ENCODE measurements at regions not wholly inside any gene's neighbourhood (a gene's known extent, or its start where the extent isn't known, plus 50 kb on each side); places are given as distances from the start of the nearest gene placed in this dataset.

DNA sequence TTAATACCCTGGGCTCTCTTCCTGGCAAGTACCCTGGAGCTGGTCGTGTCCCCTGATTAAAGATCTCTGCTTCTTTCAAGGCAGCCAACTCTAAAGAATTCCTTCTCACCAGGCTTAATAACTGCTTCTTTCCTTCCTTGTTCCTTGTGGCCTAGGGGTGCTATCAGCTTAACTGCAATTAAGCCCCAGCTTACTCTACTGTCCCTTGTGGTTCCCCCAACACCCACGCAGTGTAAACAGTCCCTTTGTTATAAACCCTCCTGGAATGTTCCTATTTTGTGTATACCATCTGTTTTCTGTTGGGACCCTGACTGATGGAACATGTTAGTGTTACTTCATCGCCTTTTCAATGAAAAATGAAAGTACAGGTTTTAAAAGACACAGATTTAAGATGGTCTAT is 126.4 kb upstream of the KIRREL3 start:
- no peak for DNase-seq
- H3K27ac Mint-ChIP-seq = no peak overlapping the region
- H3K4me1 Mint-ChIP-seq = no peaks in the 10 kb centered on the region
- H3K36me3 Mint-ChIP-seq = no peaks in the 10 kb centered on the region
- H3K27me3 Mint-ChIP-seq = peaks cover 0 to 4% (median 0%) of the 10 kb centered on the region in 3 donors
- no peak for ATAC-seq (ENCODE audit: low read depth in 2 of 2)
- peaks cover 0 to 7% (median 0%) of the 10 kb centered on the region in 7 donors for H3K9me3 Mint-ChIP-seq
- H3K4me3 Mint-ChIP-seq = no peak overlapping the region

- Mint-ChIP-seq H3K4me1 (no peaks in the 10 kb centered on the region), H3K27ac (no peak overlapping the region), H3K27me3 (no peaks in the 10 kb centered on the region), H3K9me3 (peaks cover 0 to 3% (median 0%) of the 10 kb centered on the region in 7 donors), H3K4me3 (no peak overlapping the region), H3K36me3 (no peaks in the 10 kb centered on the region)
- DNase-seq (no peak), ATAC-seq (ENCODE audit: low read depth in 2 of 2) (no peak)
Measured at GRCh38 chr11:127119356-127119755, 118.8 kb upstream of the KIRREL3 start.

DNA sequence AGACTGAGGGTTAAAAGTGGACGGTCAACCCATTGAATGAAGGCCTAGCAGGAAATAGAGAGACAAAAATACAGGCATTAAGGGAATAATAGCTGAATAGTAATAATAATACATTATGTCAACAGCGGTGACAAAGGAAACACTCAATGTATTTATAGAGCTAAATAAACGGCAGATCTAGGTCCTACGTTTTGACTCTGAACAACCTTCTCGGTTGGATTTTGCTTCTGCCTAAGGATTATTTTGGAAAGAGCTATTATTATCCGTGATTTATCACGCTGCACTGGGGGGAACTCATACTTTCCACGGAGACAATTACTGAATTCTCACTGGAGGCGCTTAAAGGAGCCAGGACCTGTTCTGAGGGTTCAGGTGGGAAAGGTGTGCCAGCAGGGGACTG is 118.2 kb upstream of the KIRREL3 start:
- H3K9me3 Mint-ChIP-seq = peaks cover 0 to 3% (median 0%) of the 10 kb centered on the region in 7 donors
- no peak overlapping the region for H3K27ac Mint-ChIP-seq
- H3K4me3 Mint-ChIP-seq = no peak overlapping the region
- H3K4me1 Mint-ChIP-seq = no peaks in the 10 kb centered on the region
- no peaks in the 10 kb centered on the region for H3K36me3 Mint-ChIP-seq
- no peak for ATAC-seq (ENCODE audit: low read depth in 2 of 2)
- no peak for DNase-seq
- H3K27me3 Mint-ChIP-seq = no peaks in the 10 kb centered on the region

- no peaks in the 10 kb centered on the region for H3K27me3 Mint-ChIP-seq
- H3K36me3 Mint-ChIP-seq = no peaks in the 10 kb centered on the region
- H3K4me3 Mint-ChIP-seq = no peak overlapping the region
- no peaks in the 10 kb centered on the region for H3K9me3 Mint-ChIP-seq
- DNase-seq = no peak
- H3K27ac Mint-ChIP-seq = no peak overlapping the region
- H3K4me1 Mint-ChIP-seq = no peaks in the 10 kb centered on the region
- ATAC-seq (ENCODE audit: low read depth in 2 of 2) = no peak
Measured at GRCh38 chr11:127117231-127117739, 116.7 kb upstream of the KIRREL3 start.

- Mint-ChIP-seq H3K27ac (no peak overlapping the region), H3K9me3 (no peaks in the 10 kb centered on the region), H3K4me3 (no peak overlapping the region), H3K27me3 (no peaks in the 10 kb centered on the region), H3K36me3 (no peaks in the 10 kb centered on the region), H3K4me1 (no peaks in the 10 kb centered on the region)
- ATAC-seq (ENCODE audit: low read depth in 2 of 2) = no peak
- no peak for DNase-seq
Measured at GRCh38 chr11:127115844-127116243, 115.3 kb upstream of the KIRREL3 start.

- H3K4me3 Mint-ChIP-seq = no peak overlapping the region
- H3K9me3 Mint-ChIP-seq = no peaks in the 10 kb centered on the region
- ATAC-seq (ENCODE audit: low read depth in 2 of 2) (no peak), DNase-seq (no peak)
- H3K27me3 Mint-ChIP-seq = no peaks in the 10 kb centered on the region
- H3K36me3 Mint-ChIP-seq = no peaks in the 10 kb centered on the region
- no peak overlapping the region for H3K27ac Mint-ChIP-seq
- H3K4me1 Mint-ChIP-seq = no peaks in the 10 kb centered on the region
Measured at GRCh38 chr11:127114035-127114434, 113.5 kb upstream of the KIRREL3 start.

DNA sequence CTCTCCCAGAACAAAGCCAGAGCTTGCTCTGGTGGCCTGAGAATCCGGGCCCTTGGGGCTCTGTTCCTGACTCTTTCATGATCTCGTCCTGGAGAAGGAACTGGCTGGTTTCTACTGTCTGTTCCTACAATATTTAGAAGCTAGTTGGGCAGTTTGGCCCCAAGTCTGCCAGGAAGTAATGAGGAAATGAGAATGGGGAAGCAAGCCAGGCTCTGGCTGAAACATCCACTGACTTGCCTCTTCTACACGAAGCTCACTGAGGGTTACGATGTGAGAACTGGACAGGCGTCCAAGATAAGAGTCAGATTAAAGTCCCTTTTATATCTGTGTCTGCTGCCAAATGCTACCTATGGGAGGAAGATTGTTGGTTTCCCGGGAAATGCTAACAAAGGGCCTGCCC is 110.0 kb upstream of the KIRREL3 start:
- Mint-ChIP-seq H3K4me1 (no peaks in the 10 kb centered on the region), H3K27me3 (no peaks in the 10 kb centered on the region), H3K9me3 (peaks cover 0 to 2% (median 0%) of the 10 kb centered on the region in 7 donors), H3K27ac (no peak overlapping the region), H3K36me3 (no peaks in the 10 kb centered on the region), H3K4me3 (no peak overlapping the region)
- DNase-seq = no peak
- no peak for ATAC-seq (ENCODE audit: low read depth in 2 of 2)

DNA sequence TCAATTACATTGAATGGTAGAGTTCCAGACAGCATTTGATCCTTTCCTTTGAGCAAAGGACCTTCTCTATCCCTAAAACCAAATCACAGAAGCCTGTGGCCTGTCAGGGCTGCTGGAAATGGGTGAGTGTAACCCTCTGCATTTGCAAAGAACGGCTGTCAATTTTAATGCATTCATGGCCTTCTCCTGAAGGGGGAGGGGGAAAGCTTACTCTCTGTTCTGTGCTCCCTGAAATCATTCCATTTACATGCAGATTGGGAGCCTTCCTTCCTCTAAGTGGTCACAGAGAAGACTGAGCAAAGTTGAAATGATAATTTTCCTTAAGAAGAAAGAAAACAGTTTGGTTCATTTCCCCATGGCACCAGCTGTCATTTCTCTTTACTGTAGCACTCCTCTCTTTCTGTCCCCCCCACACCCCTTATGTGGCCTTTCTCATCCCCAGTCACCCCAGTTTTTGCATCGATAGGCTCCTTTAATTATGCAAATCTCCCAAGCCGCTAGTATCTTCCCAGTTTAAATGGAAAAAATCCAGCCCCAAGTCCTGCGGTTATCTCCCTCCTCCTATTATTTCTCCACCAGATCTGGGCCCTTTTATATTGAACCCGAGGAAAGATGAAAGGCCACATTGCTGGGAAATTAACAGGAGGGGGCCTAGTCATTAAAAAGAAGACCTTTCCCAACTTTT is 109.4 kb upstream of the KIRREL3 start:
- ATAC-seq (ENCODE audit: low read depth in 2 of 2) (no peak), DNase-seq (no peak)
- Mint-ChIP-seq H3K27me3 (peaks cover 0 to 3% (median 0%) of the 10 kb centered on the region in 3 donors), H3K4me1 (no peaks in the 10 kb centered on the region), H3K9me3 (peaks cover 0 to 2% (median 0%) of the 10 kb centered on the region in 7 donors), H3K27ac (no peak overlapping the region), H3K36me3 (no peaks in the 10 kb centered on the region), H3K4me3 (no peak overlapping the region)

GRCh38 chr11:127108838-127109237 is 108.3 kb upstream of the KIRREL3 start:
- H3K36me3 Mint-ChIP-seq = no peaks in the 10 kb centered on the region
- ATAC-seq (ENCODE audit: low read depth in 2 of 2) (no peak), DNase-seq (no peak)
- no peaks in the 10 kb centered on the region for H3K4me1 Mint-ChIP-seq
- peak overlapping the region in 1 of 6 donors; percentile 27 for H3K27ac Mint-ChIP-seq
- H3K9me3 Mint-ChIP-seq = peaks cover 0 to 2% (median 0%) of the 10 kb centered on the region in 7 donors
- H3K27me3 Mint-ChIP-seq = peaks cover 0 to 4% (median 0%) of the 10 kb centered on the region in 3 donors
- no peak overlapping the region for H3K4me3 Mint-ChIP-seq

GRCh38 chr11:127106938-127107337 is 106.4 kb upstream of the KIRREL3 start:
- H3K27me3 Mint-ChIP-seq = peaks cover 0 to 4% (median 0%) of the 10 kb centered on the region in 3 donors
- no peak for ATAC-seq (ENCODE audit: low read depth in 2 of 2)
- no peak for DNase-seq
- H3K4me1 Mint-ChIP-seq = no peaks in the 10 kb centered on the region
- no peak overlapping the region for H3K27ac Mint-ChIP-seq
- H3K4me3 Mint-ChIP-seq = no peak overlapping the region
- H3K36me3 Mint-ChIP-seq = no peaks in the 10 kb centered on the region
- peaks cover 0 to 4% (median 0%) of the 10 kb centered on the region in 7 donors for H3K9me3 Mint-ChIP-seq

DNA sequence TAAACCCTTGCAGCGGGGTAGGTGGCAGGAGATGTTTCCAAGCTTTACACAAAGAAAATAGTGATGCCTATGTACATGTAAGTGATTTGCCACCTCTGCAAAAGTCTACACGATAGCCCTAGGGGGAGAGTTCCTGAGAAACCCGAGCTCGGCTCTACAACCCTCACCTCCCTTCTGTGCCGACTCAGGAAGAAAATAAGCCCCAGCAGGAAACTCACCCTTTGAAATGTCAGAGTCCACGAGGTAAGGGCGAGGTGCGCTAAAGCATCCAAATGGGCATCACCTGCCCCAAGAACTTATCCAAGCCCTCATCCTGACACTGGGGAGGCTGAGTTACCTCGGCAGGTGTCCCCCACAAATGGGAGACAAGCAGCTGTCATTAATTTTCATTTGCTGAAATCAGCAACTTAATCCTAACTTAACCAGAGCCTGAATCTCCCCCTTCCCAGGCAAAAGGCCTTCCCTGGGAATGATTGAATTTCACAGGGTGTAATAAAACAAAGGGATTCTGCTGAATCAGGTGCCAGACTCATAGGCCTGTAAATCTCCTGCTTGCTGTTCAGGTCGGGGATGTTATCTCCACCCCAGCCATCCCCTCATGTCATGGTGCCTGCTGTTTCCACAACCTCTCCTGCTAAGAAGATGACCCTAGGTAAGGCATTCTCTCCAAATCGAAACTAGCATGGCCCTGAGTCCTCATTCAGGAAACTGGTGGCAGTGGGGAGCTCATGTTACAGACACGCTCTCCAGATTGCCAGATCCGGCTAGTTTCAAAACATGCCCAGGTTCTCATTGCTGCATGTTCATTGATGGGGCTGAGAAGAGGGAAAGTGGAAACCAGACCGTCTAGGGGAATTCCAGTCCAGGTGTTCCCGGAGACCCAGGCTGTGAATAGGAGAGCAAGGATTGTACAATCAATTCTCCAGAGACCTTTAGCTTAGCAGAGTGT is 105.3 kb upstream of the KIRREL3 start:
- no peak for ATAC-seq (ENCODE audit: low read depth in 2 of 2)
- H3K36me3 Mint-ChIP-seq = no peaks in the 10 kb centered on the region
- H3K9me3 Mint-ChIP-seq = peaks cover 0 to 4% (median 0%) of the 10 kb centered on the region in 7 donors
- peaks cover 0 to 4% (median 0%) of the 10 kb centered on the region in 3 donors for H3K27me3 Mint-ChIP-seq
- no peaks in the 10 kb centered on the region for H3K4me1 Mint-ChIP-seq
- H3K4me3 Mint-ChIP-seq = no peak overlapping the region
- no peak for DNase-seq
- no peak overlapping the region for H3K27ac Mint-ChIP-seq

GRCh38 chr11:127103586-127104388 is 103.2 kb upstream of the KIRREL3 start:
- peaks cover 0 to 4% (median 0%) of the 10 kb centered on the region in 3 donors for H3K27me3 Mint-ChIP-seq
- H3K4me3 Mint-ChIP-seq = no peak overlapping the region
- H3K27ac Mint-ChIP-seq = no peak overlapping the region
- H3K4me1 Mint-ChIP-seq = no peaks in the 10 kb centered on the region
- H3K36me3 Mint-ChIP-seq = no peaks in the 10 kb centered on the region
- DNase-seq = no peak
- no peak for ATAC-seq (ENCODE audit: low read depth in 2 of 2)
- peaks cover 0 to 4% (median 2%) of the 10 kb centered on the region in 7 donors for H3K9me3 Mint-ChIP-seq

DNA sequence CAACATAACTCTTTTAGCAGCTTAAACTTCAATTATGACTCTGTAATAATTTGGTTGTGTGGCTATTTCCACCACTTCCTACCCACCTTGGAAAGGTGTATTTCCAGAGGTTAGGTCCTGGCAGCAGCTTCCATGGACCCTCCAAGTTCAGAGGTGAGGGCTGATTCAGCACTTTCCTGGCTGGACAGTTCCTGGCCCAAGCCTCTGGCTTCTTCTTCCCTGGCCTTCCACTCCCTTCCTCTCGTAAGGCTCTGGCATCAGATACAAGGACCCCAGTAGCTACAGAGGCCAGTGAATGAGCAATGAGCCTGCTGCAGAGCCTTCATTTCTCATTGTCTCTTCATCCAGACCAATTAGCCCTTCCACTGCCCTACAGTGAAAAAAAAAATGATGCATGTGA is 98.1 kb upstream of the KIRREL3 start:
- no peak for ATAC-seq (ENCODE audit: low read depth in 2 of 2)
- Mint-ChIP-seq H3K27me3 (no peaks in the 10 kb centered on the region), H3K36me3 (no peaks in the 10 kb centered on the region), H3K9me3 (peaks cover 0 to 7% (median 2%) of the 10 kb centered on the region in 7 donors), H3K27ac (no peak overlapping the region), H3K4me1 (no peaks in the 10 kb centered on the region), H3K4me3 (no peak overlapping the region)
- DNase-seq = no peak

All from naive B cell (primary cell).